Activated CD8-positive, alpha-beta T cell treated with anti-CD3 and anti-CD28 coated beads for 36 hours (primary cell): ENCODE measurements at regions not wholly inside any gene's neighbourhood (a gene's known extent, or its start where the extent isn't known, plus 50 kb on each side); places are given as distances from the start of the nearest gene placed in this dataset.

Experiments used
- ATAC-seq: fragments of 200-7000 bp; cut with Tn5 transposase; one replicate; pipeline ENCODE4 v1.10.0; 2021; ENCODE audit warnings: mild to moderate bottlenecking, moderate library complexity
- CTCF ChIA-PET: fragments of 350-600 bp; sonication (Branson Sonifier 250); formaldehyde crosslinking; loops from one replicate; lab custom pipeline; 2021; ENCODE audit warnings: antibody characterized with exemption; lab: Charles Lee
- POLR2A ChIA-PET: fragments of 350-600 bp; sonication (Branson Sonifier 250); formaldehyde crosslinking; loops from one replicate; lab custom pipeline; 2021; ENCODE audit warnings: antibody characterized with exemption; lab: Charles Lee
- DNase-seq: peaks from one replicate; pipeline ENCODE4 v3.0.0-alpha.2; 2020
- H3K27ac Mint-ChIP-seq: one replicate; pipeline ENCODE4 v1.8.0; 2021; ENCODE audit warnings: mild to moderate bottlenecking, mixed read lengths
- H3K27me3 Mint-ChIP-seq: one replicate; pipeline ENCODE4 v1.8.0; 2021; ENCODE audit warnings: mixed read lengths
- H3K36me3 Mint-ChIP-seq: one replicate; pipeline ENCODE4 v1.8.0; 2021; ENCODE audit warnings: low read depth, mixed read lengths
- H3K4me1 Mint-ChIP-seq: one replicate; pipeline ENCODE4 v1.8.0; 2021; ENCODE audit warnings: low read depth, mixed read lengths
- H3K4me3 Mint-ChIP-seq: one replicate; pipeline ENCODE4 v1.8.0; 2021; ENCODE audit warnings: mild to moderate bottlenecking, moderate library complexity, mixed read lengths
- H3K9me3 Mint-ChIP-seq: one replicate; pipeline ENCODE4 v1.8.0; 2021; ENCODE audit warnings: mixed read lengths
- intact Hi-C: fragments of 100-400 bp; cut with micrococcal nuclease; formaldehyde crosslinking; loops from one replicate; pipeline ENCODE4 v1.10.0; 2022
- TF ChIP-seq, protein P1 (sequence below): fragments of 200-600 bp; IDR thresholded peaks from one replicate; pipeline ENCODE4 v1.8.0; 2022; ENCODE audit warnings: antibody characterized with exemption, mild to moderate bottlenecking

DNA sequence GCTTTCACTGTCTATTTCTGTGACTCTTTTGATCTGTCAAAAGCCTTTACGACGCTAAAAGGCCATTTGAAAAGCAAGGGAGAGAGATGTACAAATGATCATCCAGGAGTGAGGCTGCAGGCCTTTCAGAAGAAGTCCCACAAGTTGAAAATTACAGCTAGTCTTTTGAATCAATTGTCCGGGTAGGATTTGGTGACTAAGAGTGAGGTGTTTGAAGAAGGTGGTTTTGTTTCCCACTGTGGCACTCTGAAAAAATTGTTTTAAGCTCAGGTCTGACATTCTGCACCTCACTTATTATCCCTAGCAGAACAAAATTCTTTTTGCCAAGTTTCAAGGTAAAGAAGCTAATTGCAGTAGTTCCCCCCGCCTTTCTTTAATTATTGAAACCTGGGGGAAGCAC, 50.8 kb upstream of the TMEM108 start:
- no peaks in the 10 kb centered on the region for H3K27me3 Mint-ChIP-seq
- no peaks in the 10 kb centered on the region for H3K9me3 Mint-ChIP-seq
- intact Hi-C loops = no loop called here
- ATAC-seq = no peak
- no peaks in the 10 kb centered on the region for H3K4me1 Mint-ChIP-seq
- TF ChIP-seq, protein P1, sequence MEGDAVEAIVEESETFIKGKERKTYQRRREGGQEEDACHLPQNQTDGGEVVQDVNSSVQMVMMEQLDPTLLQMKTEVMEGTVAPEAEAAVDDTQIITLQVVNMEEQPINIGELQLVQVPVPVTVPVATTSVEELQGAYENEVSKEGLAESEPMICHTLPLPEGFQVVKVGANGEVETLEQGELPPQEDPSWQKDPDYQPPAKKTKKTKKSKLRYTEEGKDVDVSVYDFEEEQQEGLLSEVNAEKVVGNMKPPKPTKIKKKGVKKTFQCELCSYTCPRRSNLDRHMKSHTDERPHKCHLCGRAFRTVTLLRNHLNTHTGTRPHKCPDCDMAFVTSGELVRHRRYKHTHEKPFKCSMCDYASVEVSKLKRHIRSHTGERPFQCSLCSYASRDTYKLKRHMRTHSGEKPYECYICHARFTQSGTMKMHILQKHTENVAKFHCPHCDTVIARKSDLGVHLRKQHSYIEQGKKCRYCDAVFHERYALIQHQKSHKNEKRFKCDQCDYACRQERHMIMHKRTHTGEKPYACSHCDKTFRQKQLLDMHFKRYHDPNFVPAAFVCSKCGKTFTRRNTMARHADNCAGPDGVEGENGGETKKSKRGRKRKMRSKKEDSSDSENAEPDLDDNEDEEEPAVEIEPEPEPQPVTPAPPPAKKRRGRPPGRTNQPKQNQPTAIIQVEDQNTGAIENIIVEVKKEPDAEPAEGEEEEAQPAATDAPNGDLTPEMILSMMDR = no peak
- POLR2A ChIA-PET = no interaction called here
- no peak overlapping the region for H3K27ac Mint-ChIP-seq
- no peak overlapping the region for H3K4me3 Mint-ChIP-seq
- no peaks in the 10 kb centered on the region for H3K36me3 Mint-ChIP-seq
- no peak for DNase-seq
- CTCF ChIA-PET = no interaction called here

DNA sequence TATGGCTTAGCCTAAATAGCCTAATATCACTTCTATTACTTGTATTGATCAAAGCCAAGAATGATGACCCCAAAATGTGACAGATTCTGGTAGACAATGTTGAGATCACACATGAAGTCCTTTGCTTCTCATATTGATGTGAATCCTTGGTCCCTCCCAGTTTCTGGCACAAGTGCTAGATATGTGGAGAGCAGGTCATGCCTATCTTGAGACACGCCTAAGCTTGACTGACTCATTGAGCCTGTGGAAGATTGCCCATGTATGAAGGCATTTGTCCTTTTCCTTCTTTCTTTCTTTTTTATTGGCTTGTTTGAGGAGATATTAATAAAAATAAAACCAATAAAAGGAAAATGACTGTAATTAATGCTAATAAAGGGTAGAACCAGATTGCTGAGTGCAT, 54.0 kb upstream of the TMEM108 start:
- ATAC-seq (no peak), DNase-seq (no peak)
- Mint-ChIP-seq H3K4me3 (no peak overlapping the region), H3K36me3 (no peaks in the 10 kb centered on the region), H3K27me3 (no peaks in the 10 kb centered on the region), H3K27ac (no peak overlapping the region), H3K9me3 (peaks cover 3% of the 10 kb centered on the region), H3K4me1 (no peaks in the 10 kb centered on the region)
- POLR2A ChIA-PET = no interaction called here
- intact Hi-C loops = no loop called here
- TF ChIP-seq, protein P1 = no peak
- CTCF ChIA-PET = no interaction called here

- H3K9me3 Mint-ChIP-seq = peaks cover 3% of the 10 kb centered on the region
- DNase-seq (no peak), ATAC-seq (no peak)
- H3K27ac Mint-ChIP-seq = no peak overlapping the region
- ChIA-PET CTCF (no interaction called here), POLR2A (no interaction called here)
- no peaks in the 10 kb centered on the region for H3K4me1 Mint-ChIP-seq
- H3K36me3 Mint-ChIP-seq = no peaks in the 10 kb centered on the region
- TF ChIP-seq, protein P1 = no peak
- H3K27me3 Mint-ChIP-seq = no peaks in the 10 kb centered on the region
- intact Hi-C loops = no loop called here
- no peak overlapping the region for H3K4me3 Mint-ChIP-seq
Measured at GRCh38 chr3:132983143-132983770, 54.9 kb upstream of the TMEM108 start.

- peaks cover 3% of the 10 kb centered on the region for H3K9me3 Mint-ChIP-seq
- ChIA-PET POLR2A (no interaction called here), CTCF (no interaction called here)
- no peaks in the 10 kb centered on the region for H3K27me3 Mint-ChIP-seq
- DNase-seq (no peak), ATAC-seq (no peak)
- TF ChIP-seq, protein P1 = no peak
- intact Hi-C loops = no loop called here
- no peak overlapping the region for H3K27ac Mint-ChIP-seq
- H3K4me3 Mint-ChIP-seq = no peak overlapping the region
- H3K4me1 Mint-ChIP-seq = no peaks in the 10 kb centered on the region
- no peaks in the 10 kb centered on the region for H3K36me3 Mint-ChIP-seq
Measured at GRCh38 chr3:132981719-132982118, 56.5 kb upstream of the TMEM108 start.

GRCh38 chr3:132980102-132980501, 58.1 kb upstream of the TMEM108 start:
- Mint-ChIP-seq H3K9me3 (peaks cover 3% of the 10 kb centered on the region), H3K4me3 (no peak overlapping the region), H3K27ac (no peak overlapping the region), H3K4me1 (no peaks in the 10 kb centered on the region), H3K27me3 (no peaks in the 10 kb centered on the region), H3K36me3 (no peaks in the 10 kb centered on the region)
- ChIA-PET POLR2A (no interaction called here), CTCF (no interaction called here)
- ATAC-seq (no peak), DNase-seq (no peak)
- TF ChIP-seq, protein P1 = no peak
- intact Hi-C loops = no loop called here
